ENCODE measurements at regions not wholly inside any gene's neighbourhood (a gene's known extent, or its start where the extent isn't known, plus 50 kb on each side); places are given as distances from the start of the nearest gene placed in this dataset.
"Not testable (repeated sequence)": the region's sequence is repeated elsewhere in the genome, so short reads cannot be mapped to it uniquely, and the experiment has no call there.

DNA sequence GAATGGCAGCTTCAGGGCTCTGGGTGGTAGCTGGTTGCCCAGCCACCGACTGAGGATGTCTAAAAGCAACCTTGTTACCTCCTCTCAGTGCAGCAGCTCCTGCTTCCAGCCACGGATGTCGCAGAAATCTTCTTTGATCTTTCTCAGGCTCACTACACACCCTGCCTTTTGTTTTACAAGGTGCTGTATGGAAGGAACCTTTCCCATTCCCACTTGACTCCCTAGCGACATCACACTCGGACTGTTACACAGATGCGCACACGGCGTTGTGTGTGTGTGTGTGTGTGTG, 135.8 kb upstream of the CPHXL start:
- TF ChIP-seq, protein P1, sequence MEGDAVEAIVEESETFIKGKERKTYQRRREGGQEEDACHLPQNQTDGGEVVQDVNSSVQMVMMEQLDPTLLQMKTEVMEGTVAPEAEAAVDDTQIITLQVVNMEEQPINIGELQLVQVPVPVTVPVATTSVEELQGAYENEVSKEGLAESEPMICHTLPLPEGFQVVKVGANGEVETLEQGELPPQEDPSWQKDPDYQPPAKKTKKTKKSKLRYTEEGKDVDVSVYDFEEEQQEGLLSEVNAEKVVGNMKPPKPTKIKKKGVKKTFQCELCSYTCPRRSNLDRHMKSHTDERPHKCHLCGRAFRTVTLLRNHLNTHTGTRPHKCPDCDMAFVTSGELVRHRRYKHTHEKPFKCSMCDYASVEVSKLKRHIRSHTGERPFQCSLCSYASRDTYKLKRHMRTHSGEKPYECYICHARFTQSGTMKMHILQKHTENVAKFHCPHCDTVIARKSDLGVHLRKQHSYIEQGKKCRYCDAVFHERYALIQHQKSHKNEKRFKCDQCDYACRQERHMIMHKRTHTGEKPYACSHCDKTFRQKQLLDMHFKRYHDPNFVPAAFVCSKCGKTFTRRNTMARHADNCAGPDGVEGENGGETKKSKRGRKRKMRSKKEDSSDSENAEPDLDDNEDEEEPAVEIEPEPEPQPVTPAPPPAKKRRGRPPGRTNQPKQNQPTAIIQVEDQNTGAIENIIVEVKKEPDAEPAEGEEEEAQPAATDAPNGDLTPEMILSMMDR (IDR thresholded peaks at IDR 0.05), result no peak
- no peaks in the 10 kb centered on the region for H3K9me3 ChIP-seq
- H3K27me3 ChIP-seq, result no peaks in the 10 kb centered on the region
- no peaks in the 10 kb centered on the region for H3K4me1 ChIP-seq
- H3K27ac ChIP-seq, result no peak overlapping the region
- no peaks in the 10 kb centered on the region for H3K36me3 ChIP-seq
- DNase-seq (ENCODE audit: low spot score in 2 of 2), result no peak
- no peak overlapping the region for H3K4me3 ChIP-seq
- intact Hi-C loops (cut with DNase I), result no loop called here

DNA sequence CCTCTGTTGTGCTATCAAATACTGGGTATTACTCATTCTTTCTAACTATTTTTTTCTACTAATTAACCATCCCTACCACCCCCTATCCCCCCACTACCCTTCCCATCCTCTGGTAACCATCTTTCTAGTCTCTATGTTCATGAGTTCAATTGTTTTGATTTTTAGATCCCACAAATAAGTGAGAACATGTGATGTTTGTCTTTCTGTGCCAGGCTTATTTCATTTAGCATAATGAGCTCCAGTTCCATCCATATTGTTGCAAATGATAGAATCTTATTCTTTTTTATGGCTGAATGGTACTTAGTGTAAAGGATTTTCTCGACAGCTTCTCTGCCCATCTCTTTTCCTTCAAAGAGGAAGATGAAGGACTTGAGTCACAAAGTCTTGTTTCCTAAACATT, 138.0 kb upstream of the CPHXL start:
- Histone ChIP-seq H3K36me3 (no peaks in the 10 kb centered on the region), H3K9me3 (no peaks in the 10 kb centered on the region), H3K4me1 (no peaks in the 10 kb centered on the region), H3K4me3 (no peak overlapping the region), H3K27ac (no peak overlapping the region), H3K27me3 (no peaks in the 10 kb centered on the region)
- TF ChIP-seq, protein P1 (IDR thresholded peaks at IDR 0.05), result no peak
- intact Hi-C loops (cut with DNase I), result no loop called here
- no peak for DNase-seq (ENCODE audit: low spot score in 2 of 2)

DNA sequence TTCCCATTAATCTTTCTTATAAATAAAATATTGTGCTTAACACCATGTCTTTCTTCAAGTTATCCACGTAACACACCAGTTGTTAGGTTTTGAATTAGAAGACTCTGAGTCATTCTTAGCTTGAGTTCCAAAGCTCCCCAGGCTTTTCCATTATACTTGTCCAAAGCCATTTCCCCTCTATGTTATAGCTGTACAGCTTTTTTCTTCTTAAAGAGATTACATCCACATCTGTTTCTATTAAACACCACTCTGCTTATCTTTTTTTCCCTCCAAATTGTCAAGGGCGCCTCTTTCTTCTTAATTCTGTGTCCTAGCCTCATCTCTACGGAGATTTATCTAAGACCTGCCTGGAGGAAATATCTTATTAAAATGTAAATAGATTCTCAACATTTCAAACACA, 139.4 kb upstream of the CPHXL start:
- no peaks in the 10 kb centered on the region for H3K36me3 ChIP-seq
- no peak overlapping the region for H3K4me3 ChIP-seq
- intact Hi-C loops (cut with DNase I), result no loop called here
- H3K27ac ChIP-seq, result no peak overlapping the region
- TF ChIP-seq, protein P1 (IDR thresholded peaks at IDR 0.05), result no peak
- H3K9me3 ChIP-seq, result no peaks in the 10 kb centered on the region
- no peaks in the 10 kb centered on the region for H3K27me3 ChIP-seq
- H3K4me1 ChIP-seq, result no peaks in the 10 kb centered on the region
- DNase-seq (ENCODE audit: low spot score in 2 of 2), result no peak

DNA sequence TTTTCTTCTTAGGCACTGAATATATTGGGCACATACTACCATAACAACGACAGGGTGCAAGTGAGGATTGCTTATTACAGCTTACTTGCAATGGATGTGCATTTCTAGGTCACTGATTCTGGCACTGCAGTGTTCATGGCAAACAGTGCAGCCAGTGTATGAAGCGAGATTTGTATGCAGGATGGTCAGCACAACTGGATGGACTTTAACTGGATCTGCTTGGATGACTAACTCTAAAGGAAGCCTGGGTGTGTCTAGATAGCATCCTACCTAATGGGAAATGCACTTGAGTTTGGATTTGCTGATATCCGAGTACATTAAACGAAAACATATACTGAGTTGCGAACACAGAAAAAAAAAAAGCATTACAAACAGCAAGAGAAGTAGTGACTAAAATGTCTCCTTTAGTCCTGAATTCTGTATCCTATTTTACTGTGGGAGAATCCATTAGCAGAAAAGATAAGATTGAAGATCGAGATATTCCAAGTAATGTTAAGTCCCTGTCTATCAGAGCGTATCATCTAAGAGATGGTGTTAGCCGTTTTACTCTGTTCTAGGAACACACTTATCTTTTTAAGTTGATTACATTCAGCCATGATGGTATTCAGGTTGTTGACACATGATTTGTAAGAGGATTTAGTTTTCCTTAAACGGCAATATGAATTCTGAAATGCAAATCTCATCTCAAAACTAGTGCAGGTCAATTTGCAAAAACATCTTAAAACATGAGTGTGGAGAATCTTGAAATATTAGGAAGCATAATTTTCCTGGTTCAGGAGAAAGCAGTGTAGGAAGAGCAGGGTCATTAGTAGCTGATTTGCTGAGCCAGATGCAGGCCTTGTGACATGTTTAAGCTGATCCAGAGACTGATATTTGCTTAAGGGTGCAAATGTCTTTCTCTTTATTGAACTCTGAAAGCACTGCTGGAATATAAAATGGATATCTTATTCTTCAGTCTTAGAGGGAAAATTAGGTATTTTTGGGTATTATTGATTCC, 142.6 kb upstream of the CPHXL start:
- Histone ChIP-seq H3K9me3 (no peaks in the 10 kb centered on the region), H3K36me3 (no peaks in the 10 kb centered on the region), H3K27me3 (no peaks in the 10 kb centered on the region), H3K27ac (no peak overlapping the region), H3K4me3 (no peak overlapping the region), H3K4me1 (no peaks in the 10 kb centered on the region)
- TF ChIP-seq, protein P1 (IDR thresholded peaks at IDR 0.05), result no peak
- intact Hi-C loops (cut with DNase I), result no loop called here
- DNase-seq (ENCODE audit: low spot score in 2 of 2), result no peak

DNA sequence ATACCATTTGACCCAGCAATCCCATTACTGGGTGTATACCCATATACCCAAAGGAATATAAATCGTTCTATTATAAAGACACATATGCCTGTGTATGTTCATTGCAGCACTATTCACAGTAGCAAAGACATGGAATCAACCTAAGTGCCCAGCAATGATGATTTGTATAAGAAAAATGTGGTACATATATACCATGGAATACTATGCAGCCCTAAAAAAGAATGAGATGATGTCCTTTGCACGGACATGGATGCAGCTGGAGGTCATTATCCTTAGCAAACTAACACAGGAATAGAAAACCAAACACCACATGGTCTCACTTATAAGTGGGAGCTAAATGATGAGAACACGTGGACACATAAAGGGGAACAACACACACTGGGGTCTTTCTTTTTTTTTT, 155.0 kb upstream of the CPHXL start:
- H3K4me1 ChIP-seq; H3K27me3 ChIP-seq; H3K27ac ChIP-seq; H3K36me3 ChIP-seq; H3K9me3 ChIP-seq; intact Hi-C loops (cut with DNase I); H3K4me3 ChIP-seq; DNase-seq (ENCODE audit: low spot score in 2 of 2): not testable (repeated sequence)

DNA sequence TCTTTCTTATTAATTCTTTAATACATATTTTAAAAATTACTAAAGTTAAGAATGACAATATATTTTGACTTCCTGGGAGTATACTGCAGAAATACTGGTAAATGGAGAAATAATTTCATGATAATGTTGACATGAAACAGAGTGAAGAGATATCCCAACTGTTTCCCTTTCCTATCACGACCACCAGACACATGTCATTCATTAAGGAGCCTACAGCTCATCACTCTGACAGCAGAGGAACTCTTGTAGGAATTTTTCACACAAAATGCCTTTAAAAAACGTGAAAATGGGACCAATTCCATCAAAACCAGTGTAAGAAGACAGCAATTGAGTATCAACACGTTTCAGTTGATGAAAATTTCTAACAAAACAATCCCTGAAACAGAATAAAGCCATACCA, 172.9 kb upstream of the CPHXL start:
- no peak for DNase-seq (ENCODE audit: low spot score in 2 of 2)
- TF ChIP-seq, protein P1 (IDR thresholded peaks at IDR 0.05), result no peak
- no peaks in the 10 kb centered on the region for H3K4me1 ChIP-seq
- H3K27me3 ChIP-seq, result no peaks in the 10 kb centered on the region
- no peak overlapping the region for H3K27ac ChIP-seq
- intact Hi-C loops (cut with DNase I), result no loop called here
- H3K9me3 ChIP-seq, result no peaks in the 10 kb centered on the region
- no peaks in the 10 kb centered on the region for H3K36me3 ChIP-seq
- H3K4me3 ChIP-seq, result no peak overlapping the region

Measured in ascending aorta (tissue), 2 donors.